NT2/D1 (cell line): ENCODE measurements at regions not wholly inside any gene's neighbourhood (a gene's known extent, or its start where the extent isn't known, plus 50 kb on each side); places are given as distances from the start of the nearest gene placed in this dataset.

Experiments used
- SUZ12 ChIP-seq: IDR thresholded peaks from 2 replicates; pipeline ENCODE4 v1.6.1; 2011; ENCODE audit not compliant: insufficient read length, insufficient read depth; ENCODE audit errors: extremely low read depth
- ZNF274 ChIP-seq: IDR thresholded peaks from 2 replicates; pipeline ENCODE4 v1.6.1; 2011; ENCODE audit warnings: mild to moderate bottlenecking, low read depth, low read length

DNA sequence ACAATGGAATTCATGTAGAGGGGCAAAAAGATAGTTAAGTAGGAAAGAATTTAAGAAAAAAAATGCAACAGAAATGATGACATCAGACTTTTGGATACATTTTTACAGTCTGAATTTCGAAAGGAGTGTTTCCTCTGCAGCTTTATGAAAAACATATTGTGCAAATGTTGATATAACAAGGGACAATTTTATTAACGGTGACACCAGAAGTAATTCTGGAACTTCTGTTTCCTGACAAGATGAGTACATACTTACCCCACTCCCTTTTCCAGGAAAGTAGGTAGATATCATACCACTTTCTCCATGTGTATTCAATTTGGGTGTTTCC is 369.6 kb downstream of the FBXO15 start:
- no peak for TF ChIP-seq SUZ12
- no peak for TF ChIP-seq ZNF274
